HUES6 (cell line): ENCODE measurements at regions not wholly inside any gene's neighbourhood (a gene's known extent, or its start where the extent isn't known, plus 50 kb on each side); places are given as distances from the start of the nearest gene placed in this dataset.
A peak's percentile ranks its signal among the peaks of the same experiment; 100 is the strongest.

Experiments used
- H3K27ac ChIP-seq: 2 replicates; pipeline ENCODE4 v1.7.0; 2013; ENCODE audit warnings: low read depth, mild to moderate bottlenecking, low read length, inconsistent platforms
- H3K27me3 ChIP-seq: 2 replicates; pipeline ENCODE4 v1.6.1; 2013; ENCODE audit warnings: low read length; ENCODE audit not compliant: control insufficient read depth, insufficient read depth
- H3K36me3 ChIP-seq: 2 replicates; pipeline ENCODE4 v1.6.1; 2013; ENCODE audit warnings: low read length; ENCODE audit not compliant: control insufficient read depth, insufficient read depth
- H3K4me1 ChIP-seq: 2 replicates; pipeline ENCODE4 v1.6.1; 2013; ENCODE audit warnings: low read length; ENCODE audit not compliant: control insufficient read depth, insufficient read depth
- H3K4me3 ChIP-seq: 2 replicates; pipeline ENCODE4 v1.5.1; 2013; ENCODE audit warnings: low read depth, low read length
- H3K9ac ChIP-seq: one replicate; pipeline ENCODE4 v1.6.1; 2013; ENCODE audit warnings: mild to moderate bottlenecking, low read length
- H3K9me3 ChIP-seq: 2 replicates; pipeline ENCODE4 v1.6.1; 2013; ENCODE audit warnings: low read depth, low read length; ENCODE audit not compliant: control insufficient read depth, insufficient read depth

DNA sequence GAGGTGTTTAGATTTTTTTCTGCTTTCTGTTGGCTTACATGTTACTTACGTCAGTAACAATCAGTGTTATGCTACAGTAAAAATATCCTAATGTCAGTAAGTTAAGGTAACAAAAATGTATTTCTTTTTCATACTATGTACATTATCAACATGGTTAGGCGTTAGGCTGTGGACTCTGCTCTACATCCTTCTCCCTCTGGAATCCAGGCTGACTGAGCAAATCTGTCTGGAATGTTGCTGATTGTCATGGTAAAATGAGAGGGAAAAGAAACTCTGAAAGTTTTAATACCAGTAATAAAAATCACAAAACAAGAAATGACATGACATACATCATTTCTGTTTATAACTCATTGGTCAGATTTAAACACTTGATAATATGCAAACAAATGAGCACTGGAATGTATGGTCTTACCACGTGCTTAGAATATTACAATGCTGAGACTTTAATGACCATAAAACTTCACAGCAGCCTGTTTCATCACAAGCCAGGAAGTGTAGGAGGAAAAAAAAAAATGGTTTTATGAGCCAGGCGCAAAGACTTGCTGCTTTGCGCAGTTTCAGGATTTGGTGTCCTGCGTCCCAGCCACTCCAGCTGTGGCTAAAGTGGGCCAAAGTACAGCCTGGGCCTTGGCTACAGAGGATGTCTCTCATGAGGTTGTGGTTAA lies 252.4 kb downstream of the FSIP2 start:
- H3K4me3 ChIP-seq: no peak overlapping the region
- no peak overlapping the region for H3K9ac ChIP-seq
- peak overlapping the region; percentile 70 for H3K27ac ChIP-seq
- H3K27me3 ChIP-seq: no peaks in the 10 kb centered on the region
- no peaks in the 10 kb centered on the region for H3K36me3 ChIP-seq
- peaks cover 8% of the 10 kb centered on the region for H3K4me1 ChIP-seq
- no peaks in the 10 kb centered on the region for H3K9me3 ChIP-seq

- no peaks in the 10 kb centered on the region for H3K27me3 ChIP-seq
- H3K36me3 ChIP-seq: no peaks in the 10 kb centered on the region
- no peak overlapping the region for H3K4me3 ChIP-seq
- no peaks in the 10 kb centered on the region for H3K9me3 ChIP-seq
- H3K9ac ChIP-seq: no peak overlapping the region
- no peaks in the 10 kb centered on the region for H3K4me1 ChIP-seq
- no peak overlapping the region for H3K27ac ChIP-seq
Measured at GRCh38 chr2:185998562-185999070, 260.0 kb downstream of the FSIP2 start.

DNA sequence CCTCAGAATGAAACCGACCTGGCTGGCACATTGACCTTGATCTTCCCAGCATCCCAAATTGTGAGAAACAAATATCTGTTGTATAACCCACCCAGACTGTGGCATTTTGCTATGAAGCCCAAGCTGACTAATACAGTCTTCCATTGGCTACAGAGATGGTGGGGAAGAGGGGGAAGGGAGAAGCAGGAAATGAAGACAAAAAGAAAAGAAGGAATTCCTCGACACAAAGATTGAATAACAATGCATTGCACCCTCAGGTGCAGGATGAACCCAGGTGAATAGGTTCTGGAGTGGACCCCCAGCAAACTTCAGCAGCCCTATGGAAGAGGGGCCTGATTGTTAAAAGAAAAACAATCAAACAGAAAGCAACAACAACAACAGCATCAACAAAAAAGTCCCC lies 270.7 kb downstream of the FSIP2 start:
- H3K4me3 ChIP-seq: no peak overlapping the region
- peak overlapping the region; percentile 67; the same call in 1 of the 2 replicates for H3K27ac ChIP-seq
- no peaks in the 10 kb centered on the region for H3K27me3 ChIP-seq
- H3K9me3 ChIP-seq: peaks cover 20% of the 10 kb centered on the region; the same call in 1 of the 2 replicates
- H3K4me1 ChIP-seq: peaks cover 4% of the 10 kb centered on the region; the same call in 1 of the 2 replicates
- no peaks in the 10 kb centered on the region for H3K36me3 ChIP-seq
- no peak overlapping the region for H3K9ac ChIP-seq

DNA sequence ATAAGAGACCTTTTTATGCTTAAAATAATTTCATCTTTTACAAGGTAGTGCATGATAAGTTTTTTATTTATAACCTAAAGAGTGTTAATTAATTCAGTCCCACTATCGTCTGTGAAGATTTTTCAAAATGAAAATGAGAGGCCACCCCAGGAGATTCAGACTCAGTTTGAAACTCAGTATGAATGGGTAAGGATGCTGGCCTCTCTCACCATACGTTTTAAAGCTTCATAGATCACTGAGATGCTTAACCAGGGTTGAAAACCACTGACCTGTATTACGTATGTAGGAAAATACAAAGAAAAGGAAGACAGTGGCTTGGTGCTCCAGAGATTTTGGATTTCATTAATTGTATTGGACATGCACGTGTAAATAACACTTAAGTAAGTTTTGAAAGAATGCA lies 278.7 kb downstream of the FSIP2 start:
- H3K9me3 ChIP-seq: peaks cover 8% of the 10 kb centered on the region; the same call in 1 of the 2 replicates
- H3K27ac ChIP-seq: no peak overlapping the region
- H3K9ac ChIP-seq: no peak overlapping the region
- H3K4me3 ChIP-seq: no peak overlapping the region
- no peaks in the 10 kb centered on the region for H3K27me3 ChIP-seq
- no peaks in the 10 kb centered on the region for H3K36me3 ChIP-seq
- H3K4me1 ChIP-seq: no peaks in the 10 kb centered on the region

GRCh38 chr2:186024921-186025320 lies 286.3 kb downstream of the FSIP2 start:
- no peaks in the 10 kb centered on the region for H3K4me1 ChIP-seq
- no peaks in the 10 kb centered on the region for H3K9me3 ChIP-seq
- no peak overlapping the region for H3K4me3 ChIP-seq
- no peaks in the 10 kb centered on the region for H3K36me3 ChIP-seq
- no peak overlapping the region for H3K27ac ChIP-seq
- H3K27me3 ChIP-seq: no peaks in the 10 kb centered on the region
- H3K9ac ChIP-seq: no peak overlapping the region

DNA sequence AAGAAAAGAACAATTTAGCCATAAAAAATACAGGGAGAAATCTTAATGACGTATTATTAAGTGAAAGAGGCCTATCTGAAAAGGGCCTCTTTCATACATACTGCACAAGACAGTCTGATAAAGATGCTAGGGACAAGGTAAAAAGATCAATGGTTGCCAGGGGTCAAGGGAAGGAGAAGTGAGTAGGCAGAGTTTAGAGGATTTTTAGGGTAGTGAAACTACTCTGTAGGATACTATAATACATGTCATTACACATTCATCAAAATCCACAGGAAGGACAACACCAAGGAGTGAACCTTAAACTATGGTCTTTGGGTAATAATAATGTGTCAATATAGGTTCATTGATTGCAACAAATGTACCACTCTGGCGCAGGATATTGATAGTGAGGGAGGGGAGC lies 289.3 kb downstream of the FSIP2 start:
- no peaks in the 10 kb centered on the region for H3K27me3 ChIP-seq
- H3K4me3 ChIP-seq: no peak overlapping the region
- H3K9me3 ChIP-seq: no peaks in the 10 kb centered on the region
- H3K27ac ChIP-seq: no peak overlapping the region
- no peaks in the 10 kb centered on the region for H3K36me3 ChIP-seq
- no peak overlapping the region for H3K9ac ChIP-seq
- H3K4me1 ChIP-seq: no peaks in the 10 kb centered on the region

DNA sequence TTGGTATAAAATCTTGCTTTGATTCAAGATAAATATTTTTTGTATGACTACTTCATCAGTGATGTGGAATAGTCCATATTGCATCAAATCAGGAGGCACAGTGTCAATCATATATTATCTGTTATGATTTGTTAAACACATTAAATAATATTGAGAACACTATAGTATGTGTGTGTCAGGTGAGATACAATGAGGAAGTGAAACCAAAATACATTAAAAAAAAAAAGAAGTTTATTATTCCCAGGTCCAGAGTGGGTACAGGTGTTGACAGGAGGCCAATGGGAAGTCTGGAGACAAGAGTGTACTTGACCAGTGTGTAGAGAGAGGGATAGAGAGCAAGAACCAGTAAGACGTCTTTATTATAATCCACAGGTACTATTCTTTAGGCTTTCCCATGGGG lies 292.6 kb downstream of the FSIP2 start:
- Histone ChIP-seq H3K9me3 (no peaks in the 10 kb centered on the region), H3K9ac (no peak overlapping the region), H3K36me3 (no peaks in the 10 kb centered on the region), H3K27ac (no peak overlapping the region), H3K4me3 (no peak overlapping the region), H3K27me3 (no peaks in the 10 kb centered on the region), H3K4me1 (no peaks in the 10 kb centered on the region)

DNA sequence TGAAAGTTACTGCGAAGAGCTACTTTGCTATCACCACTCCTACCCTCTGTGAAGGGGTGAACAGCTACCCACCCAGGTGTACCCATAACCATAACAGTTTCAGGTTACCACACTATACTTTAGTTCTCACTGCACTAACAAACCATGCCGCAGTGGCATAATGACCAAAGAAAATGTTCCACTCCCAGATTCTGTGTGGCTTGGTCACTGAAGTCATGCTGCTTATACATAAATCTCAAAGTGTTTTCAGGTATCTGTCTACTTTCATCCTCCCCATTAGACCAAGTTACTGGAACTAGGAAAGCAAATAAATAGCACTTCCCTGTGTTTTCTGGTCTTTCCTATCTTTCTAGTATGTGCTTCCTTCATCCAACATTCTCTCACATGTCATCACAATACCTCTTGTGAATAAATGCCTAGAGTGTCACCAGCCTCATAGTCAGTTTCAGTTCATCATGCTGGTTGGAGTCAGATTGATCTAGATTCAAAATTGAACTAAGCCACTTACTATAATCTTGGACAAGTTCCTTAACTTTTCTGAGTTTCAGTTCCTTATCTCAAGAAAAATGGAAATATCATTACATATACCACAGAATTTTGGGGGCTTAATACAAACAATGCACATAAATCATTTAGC lies 293.6 kb downstream of the FSIP2 start:
- H3K36me3 ChIP-seq: no peaks in the 10 kb centered on the region
- H3K4me1 ChIP-seq: no peaks in the 10 kb centered on the region
- H3K27ac ChIP-seq: no peak overlapping the region
- H3K4me3 ChIP-seq: no peak overlapping the region
- H3K9me3 ChIP-seq: no peaks in the 10 kb centered on the region
- H3K27me3 ChIP-seq: no peaks in the 10 kb centered on the region
- no peak overlapping the region for H3K9ac ChIP-seq

DNA sequence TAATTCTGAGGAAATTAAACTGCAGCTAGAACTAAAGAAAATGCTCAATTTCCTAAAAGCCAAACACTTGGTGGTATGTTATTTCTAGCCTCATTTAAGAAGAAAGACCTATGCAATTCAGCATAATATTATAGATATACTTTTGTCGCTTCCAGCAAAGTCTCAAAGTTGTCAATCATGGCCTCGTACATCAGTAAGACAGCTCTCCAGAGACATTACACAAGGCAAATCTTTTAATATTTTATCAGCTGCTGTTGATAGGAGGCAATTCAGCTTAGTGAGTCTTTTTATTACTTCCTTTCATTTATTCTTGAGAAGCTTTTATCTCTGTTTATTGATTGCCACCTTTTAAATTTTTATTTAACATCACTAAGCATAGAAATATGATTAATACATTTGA lies 294.3 kb downstream of the FSIP2 start:
- H3K27me3 ChIP-seq: no peaks in the 10 kb centered on the region
- H3K9me3 ChIP-seq: no peaks in the 10 kb centered on the region
- H3K27ac ChIP-seq: no peak overlapping the region

DNA sequence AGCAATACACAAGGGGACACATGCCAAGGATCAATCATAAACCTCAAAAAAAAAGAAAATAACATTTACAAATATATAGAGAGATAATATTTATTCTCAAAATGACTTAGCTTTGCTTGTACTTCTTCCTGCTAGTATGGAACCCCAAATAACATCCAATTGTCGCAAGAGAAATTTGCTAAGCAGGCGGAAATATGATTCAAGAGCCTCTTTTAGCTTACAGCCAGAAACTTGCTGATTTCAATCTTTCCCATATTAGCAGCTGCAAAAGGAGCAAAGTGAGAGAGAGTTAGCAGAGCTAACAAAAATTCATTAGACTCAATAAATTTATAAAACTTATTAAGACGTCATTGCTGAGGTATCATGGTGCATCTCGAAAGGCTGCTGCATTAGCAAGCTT lies 294.9 kb downstream of the FSIP2 start:
- Histone ChIP-seq H3K27ac (no peak overlapping the region), H3K36me3 (no peaks in the 10 kb centered on the region), H3K4me3 (no peak overlapping the region), H3K9ac (no peak overlapping the region), H3K4me1 (no peaks in the 10 kb centered on the region), H3K27me3 (no peaks in the 10 kb centered on the region), H3K9me3 (no peaks in the 10 kb centered on the region)

More for the DNA sequence above, 294.3 kb downstream of the FSIP2 start:
- Histone ChIP-seq H3K4me1 (no peaks in the 10 kb centered on the region), H3K9ac (no peak overlapping the region), H3K36me3 (no peaks in the 10 kb centered on the region), H3K4me3 (no peak overlapping the region)

- H3K4me1 ChIP-seq: no peaks in the 10 kb centered on the region
- no peaks in the 10 kb centered on the region for H3K9me3 ChIP-seq
- no peaks in the 10 kb centered on the region for H3K27me3 ChIP-seq
- H3K36me3 ChIP-seq: no peaks in the 10 kb centered on the region
- no peak overlapping the region for H3K27ac ChIP-seq
- no peak overlapping the region for H3K4me3 ChIP-seq
- no peak overlapping the region for H3K9ac ChIP-seq
Measured at GRCh38 chr2:186036862-186037449, 298.4 kb downstream of the FSIP2 start.
